GM19035 (cell line): ENCODE measurements at regions not wholly inside any gene's neighbourhood (a gene's known extent, or its start where the extent isn't known, plus 50 kb on each side); places are given as distances from the start of the nearest gene placed in this dataset.
"Not testable (repeated sequence)": the region's sequence is repeated elsewhere in the genome, so short reads cannot be mapped to it uniquely, and the experiment has no call there.

Experiments used
- ATAC-seq: cut with Tn5 transposase; IDR thresholded peaks from one replicate; pipeline ENCODE4 v1.9.1; 2021; ENCODE audit not compliant: unreplicated experiment

DNA sequence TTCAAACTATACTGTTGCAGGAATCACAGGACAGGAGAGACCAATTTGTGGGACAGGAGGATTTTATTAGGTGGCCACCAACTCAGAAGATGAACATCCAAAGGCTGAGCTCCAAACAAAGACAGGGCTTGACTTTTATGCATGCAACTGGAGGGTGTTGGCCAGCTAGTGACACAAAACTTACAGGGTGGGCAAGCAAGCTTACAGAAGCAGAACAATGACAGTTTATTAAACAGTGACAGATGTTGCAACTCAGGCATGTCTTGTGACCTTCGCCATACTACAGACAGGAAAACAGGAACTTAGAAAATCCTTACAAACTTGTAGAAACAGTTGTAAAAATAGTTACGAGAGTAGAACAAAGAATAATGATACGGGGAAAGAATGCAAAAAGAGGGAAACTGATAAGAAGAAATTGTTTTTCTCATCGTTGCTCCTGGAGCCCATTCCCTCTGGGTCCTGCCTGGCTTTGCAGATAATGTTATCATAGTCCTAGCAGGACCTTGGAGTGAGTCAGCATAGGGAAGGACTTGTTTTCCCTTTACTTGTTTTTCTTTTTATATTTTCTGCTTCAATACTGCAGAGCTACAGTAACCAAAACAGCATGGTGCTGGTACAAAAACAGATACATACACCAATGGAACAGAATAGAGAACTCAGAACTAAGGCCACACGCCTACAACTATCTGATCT, 2083.0 kb upstream of the ACO1 start:
- no peak for ATAC-seq

DNA sequence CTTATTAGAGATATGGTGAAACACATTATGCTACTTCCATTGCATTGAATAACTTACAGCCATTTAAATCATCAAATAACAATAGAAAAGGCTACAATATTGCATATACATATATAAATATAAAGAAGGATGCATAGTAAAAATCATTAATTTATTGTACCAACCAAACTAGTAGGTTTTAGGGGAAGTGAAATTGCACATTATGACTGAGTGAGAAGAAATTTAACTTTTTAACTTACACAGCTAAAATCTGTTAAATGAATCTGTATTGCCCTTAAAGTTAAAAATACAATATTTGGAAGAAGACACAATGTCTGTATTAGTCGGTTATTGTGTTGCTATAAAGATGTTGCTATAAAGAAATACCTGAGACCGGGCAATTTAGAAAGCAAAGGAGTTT, 2073.7 kb upstream of the ACO1 start:
- no peak for ATAC-seq

DNA sequence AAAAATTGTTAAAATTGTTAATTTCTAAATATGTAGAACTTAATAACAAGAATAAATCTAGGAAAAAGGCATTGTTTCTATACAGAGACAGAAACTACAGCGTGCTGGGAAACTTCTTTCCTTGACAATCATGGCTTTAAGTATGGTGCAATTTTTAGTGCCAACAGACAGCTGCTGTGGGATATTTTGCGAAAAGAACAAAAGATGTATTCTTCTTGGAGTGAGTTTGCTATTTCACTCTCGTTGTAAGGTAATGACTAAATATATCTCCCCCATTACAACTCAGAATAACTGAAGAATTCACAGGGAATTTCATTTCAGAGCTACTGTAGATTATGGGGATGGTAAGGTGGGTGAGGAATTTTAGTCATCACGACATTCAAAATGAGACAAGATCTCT, 2055.0 kb upstream of the ACO1 start:
- ATAC-seq: no peak

DNA sequence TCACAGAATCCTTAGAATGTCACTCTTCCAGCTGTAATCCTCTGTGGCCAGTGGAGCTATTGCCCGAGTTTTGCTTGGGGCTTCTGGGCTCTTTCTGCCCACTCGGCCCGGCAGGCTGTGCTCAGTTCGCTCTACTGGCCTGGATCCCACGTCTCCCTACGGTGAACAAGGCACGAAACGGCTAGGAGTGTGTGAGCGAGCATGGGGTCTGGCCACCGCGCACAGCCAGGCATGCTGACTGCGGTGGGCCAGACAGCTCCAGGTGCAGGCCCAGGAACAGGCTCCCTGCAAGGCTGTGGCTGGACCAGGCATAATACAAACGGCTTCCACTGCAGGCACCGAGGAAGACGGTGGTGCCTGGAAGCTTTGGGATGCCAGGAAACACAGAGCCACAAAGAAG, 2035.5 kb upstream of the ACO1 start:
- no peak for ATAC-seq

DNA sequence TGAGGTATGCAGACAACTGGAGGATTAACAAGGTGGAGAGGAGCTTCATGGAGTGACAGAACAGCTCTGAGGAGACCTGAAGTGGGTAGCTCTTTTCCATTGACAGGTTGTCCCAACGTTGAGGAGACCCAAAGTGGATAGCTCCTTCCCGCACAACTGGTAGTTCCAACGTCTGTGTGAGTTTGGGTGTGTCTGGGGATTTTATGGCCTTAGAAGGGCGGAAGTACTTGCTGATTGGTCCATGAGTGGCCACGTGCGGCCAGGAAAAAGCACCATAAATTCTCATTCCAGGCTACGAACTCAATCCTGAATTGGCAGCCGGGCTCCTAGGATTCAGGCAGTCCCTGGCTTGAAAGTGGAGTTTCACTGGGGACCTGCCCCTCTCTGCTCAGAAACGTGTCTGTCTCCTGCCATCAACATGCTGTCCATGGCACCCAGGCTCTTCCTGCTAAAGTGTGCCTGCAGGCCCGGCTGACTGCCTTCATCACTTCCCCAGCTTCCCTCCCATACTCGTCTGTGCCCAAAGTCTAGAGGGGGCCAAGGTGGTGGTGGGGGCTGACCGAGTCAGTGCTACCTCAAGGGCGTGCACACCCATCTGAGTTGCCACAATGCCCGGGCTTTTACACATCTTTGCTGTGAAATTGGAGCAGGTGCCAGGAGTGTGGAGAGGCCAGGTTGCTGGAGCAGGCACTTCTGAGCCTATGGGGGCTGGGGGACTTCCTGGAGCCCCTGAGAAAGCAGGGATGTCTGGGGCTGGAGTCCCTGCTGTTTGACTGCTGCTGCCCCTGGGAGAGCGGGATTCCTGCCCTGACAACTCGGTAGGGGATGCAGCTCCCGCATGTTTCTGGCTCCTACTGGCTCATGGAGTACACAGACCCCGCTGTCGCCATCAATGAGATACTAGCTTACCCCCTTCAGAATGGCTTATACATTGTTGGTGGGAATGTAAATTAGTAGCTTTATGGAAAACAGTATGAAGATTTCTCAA, 2034.6 kb upstream of the ACO1 start:
- no peak for ATAC-seq

DNA sequence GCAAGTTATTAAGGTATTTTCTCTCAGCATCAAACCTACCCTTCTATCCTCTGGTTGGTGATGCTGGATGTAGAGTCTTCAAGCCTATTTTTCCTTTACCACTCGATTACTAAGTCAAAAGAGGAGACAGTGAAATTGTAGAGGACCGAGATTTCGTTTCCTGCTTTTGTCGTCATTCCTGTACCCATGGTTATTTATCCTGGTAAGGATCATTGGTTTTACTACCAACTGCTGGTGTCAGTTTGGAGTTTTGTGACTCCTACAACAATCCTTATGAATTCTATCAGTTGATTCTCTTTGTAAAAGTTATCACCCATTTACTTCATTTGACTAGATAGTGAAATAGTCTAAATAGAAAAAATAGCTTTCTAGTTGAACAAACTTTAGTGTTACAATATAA, 2028.2 kb upstream of the ACO1 start:
- no peak for ATAC-seq

DNA sequence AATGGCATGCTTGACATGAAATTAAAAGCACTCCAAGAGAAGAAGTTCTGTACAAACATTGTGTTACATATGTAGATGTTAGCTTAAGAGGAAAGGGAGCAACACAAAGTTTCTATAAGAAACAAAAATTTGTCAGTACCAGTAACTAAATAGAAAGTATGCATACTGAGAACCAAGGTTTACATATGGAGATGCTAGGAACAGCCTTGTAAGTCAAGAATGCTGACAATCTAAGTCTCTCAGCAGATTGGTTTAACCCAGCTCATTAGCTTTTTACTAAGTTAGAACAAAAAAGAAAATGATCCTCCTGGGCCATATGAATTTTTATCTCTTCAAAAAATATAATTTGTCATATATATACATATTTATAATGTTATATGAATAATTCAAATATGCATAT, 2022.1 kb upstream of the ACO1 start:
- no peak for ATAC-seq

DNA sequence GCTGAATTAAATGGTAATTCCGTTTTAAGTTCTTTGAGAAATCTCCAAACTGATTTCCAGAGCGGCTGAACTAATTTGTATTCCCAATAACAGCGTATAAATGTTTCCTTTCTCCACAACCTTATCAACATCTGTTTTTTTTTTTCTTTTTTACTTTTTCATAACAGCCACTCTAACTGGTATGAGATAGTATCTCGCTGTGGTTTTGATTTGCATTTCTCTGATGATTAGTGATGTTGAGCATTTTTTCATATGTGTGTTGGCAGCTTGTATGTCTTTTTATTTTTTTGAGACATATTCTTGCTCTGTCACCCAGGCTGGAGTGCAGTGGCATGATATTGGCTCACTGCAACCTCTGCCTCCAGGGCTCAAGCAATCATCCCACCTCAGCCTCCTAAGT, 2018.3 kb upstream of the ACO1 start:
- not testable (repeated sequence) for ATAC-seq

DNA sequence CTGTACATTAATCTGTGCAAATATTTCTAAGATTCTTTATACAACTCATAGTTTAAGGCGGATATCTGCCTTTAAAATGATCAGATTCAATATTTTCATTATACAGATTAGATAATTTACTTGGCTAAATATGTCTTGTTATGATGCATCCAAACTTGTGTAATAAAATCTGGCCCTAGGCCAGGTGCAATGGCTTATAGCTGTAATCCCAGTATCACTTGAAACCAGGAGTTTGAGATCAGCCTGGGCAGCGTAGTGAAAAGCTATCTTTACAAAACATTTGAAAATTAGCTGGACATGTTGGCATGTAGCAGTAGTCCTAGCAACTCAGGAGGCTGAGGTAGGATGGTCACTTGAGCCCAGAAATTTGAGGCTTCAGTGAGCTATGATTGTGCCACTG, 2002.2 kb upstream of the ACO1 start:
- ATAC-seq: no peak

DNA sequence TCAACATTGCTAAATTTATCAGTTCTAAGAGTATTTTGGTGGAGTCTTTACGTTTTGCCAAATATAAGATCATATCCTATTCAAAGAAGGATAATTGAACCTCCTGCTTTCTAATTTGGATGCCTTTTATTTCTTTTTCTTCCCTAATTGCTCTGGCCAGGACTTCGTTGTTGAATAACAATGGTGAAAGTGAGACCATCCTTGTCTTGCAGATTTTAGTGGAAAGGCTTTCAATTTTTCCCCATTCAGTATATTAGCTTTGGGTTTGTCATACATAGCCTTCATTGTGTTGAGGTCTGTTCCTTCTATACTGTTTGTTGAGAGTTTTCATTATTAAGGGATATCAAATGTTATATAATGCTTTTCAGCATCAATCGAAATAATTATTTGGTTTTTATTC, 1974.2 kb upstream of the ACO1 start:
- ATAC-seq: no peak

DNA sequence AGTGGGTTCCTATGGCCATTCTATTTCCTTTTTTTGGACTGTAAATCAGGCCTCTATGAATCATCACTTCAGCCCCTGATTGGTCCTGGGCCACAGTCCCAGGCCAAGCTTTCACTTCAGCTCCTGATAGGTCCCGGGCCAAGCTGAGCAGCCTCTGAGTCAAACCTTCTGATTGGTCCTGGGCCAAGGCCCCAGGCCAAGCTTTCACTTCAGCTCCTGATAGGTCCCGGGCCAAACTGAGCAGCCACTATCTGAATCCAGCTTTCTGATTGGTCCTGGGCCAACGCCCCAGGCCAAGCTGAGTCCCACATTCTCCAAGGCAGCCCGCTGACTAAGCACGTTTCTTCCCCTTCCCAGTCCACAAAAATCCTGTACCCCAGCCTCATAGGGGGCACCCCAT, 1972.9 kb upstream of the ACO1 start:
- no peak for ATAC-seq

DNA sequence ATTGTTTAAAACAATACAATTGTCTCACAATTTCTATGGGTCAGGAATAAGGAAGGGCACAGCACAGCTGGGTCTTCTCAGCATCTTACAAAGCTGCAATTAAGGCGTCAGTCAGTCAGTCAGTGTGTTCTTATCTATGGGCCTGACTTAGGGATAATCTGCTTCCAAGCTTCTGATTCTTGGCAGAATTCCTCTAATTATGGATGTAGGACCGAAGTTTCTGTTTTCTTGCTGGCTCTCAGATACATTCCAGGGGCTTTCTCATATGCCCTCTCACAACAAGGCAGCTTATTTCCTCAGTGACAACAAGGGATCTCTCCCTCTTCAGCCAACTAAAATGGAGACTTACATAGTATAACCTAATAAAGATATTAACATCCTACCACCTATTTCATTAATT, 1925.3 kb upstream of the ACO1 start:
- no peak for ATAC-seq

DNA sequence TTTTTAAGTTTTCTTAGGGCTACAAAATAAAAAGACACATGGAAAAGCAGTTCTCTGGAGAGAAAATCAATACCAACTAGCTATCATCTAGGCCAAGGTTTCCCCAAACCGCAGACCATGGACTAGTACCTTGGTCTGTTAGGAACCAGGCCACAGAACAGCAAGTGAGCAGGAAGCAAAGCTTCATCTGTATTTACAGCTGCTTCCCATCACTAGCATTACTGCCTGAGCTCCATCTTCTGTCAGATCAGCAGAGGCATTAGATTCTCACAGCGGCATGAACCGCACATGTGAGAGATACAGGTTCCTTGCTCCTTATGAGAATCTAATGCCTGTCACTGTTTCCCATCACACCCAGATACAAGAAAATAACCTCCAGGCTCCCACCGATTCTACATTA, 1907.6 kb upstream of the ACO1 start:
- no peak for ATAC-seq

DNA sequence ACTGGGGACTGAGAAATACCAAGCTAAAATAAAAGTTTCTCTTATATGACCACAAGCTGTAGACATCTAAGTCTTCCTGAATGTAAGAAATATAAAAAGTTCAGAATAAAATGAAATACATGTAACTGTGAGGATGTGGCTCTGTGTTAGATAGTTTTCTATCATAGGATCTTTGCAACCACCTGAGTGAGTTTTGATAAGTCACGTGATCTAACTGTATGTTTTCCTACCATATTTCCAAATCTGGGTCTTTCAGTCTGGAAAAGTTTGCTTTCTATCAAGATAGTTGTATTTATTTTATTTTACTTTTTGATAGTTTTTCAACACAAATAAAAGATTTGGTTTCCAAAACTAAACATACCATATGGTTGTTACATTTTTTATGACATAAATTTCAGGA, 1905.8 kb upstream of the ACO1 start:
- no peak for ATAC-seq

DNA sequence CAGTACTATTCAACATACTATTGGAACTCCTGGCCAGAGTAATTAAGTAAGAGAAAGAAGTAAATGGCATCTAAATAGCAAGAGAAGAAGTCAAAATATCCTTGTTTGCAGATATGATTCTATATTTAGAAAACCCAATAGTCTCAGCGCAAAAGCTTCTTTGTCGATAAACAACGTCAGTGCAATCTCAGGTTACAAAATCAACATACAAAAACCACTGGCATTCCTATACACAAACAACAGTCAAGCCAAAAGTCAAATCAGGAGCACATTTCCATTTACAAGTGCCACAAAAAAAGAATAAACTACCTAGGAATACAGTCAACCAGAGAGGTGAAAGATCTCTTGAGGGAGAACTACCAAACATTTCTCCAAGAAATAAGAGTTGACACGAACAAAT, 1901.9 kb upstream of the ACO1 start:
- no peak for ATAC-seq

DNA sequence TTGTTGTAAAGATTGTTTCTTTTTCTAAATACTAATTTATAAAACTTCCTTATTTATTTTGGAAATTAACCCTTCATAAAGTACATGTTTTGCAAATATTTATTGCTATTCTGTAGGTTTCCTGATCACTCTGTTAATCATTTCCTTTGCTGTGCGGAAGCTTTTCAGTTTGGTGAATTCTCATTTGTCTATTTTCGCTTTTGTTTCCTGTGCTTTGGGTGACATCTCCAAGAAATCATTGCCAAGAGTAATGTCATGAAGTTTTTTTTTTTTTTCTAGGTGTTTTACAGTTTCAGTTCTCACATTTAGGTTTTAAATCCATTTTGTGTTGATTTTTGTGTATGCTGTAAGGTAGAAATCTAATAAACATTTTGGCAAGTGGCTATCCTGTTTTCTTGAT, 1899.8 kb upstream of the ACO1 start:
- ATAC-seq: no peak

DNA sequence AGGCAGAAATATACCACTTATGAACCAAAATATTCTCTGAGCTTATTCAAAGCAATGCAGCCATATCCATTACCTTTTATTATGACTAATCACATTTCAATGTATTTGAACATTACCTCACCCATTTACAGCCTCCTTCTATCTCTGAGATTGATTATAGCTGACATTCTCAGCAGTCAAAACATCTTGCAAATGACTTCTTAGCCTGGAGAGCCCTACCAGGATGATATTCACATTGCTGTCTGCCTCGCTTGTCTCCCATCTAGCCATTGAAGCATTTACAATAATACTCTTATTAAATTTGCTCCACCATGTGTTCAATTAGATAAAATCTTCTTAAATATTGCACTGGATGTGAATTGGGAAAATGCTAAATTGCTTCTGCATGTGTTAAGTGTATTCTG, 1879.9 kb upstream of the ACO1 start:
- no peak for ATAC-seq

DNA sequence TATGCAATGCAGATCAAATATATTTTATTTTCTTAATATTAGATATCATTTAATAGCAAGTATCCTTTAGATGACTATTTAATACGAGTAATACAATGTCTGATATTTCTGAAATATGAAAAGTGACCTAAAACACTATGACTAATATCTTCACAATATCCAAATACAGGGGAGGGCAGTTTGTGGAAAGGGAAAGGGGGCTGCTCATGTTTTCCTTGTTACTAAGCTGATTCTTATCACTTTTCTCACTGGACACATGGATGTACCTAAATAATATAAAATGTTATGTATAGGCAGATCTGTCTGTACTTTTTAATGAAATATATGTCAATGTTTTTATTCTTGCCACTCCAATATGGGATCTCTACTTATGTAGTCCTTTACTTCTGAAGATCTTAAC, 1879.1 kb upstream of the ACO1 start:
- no peak for ATAC-seq

DNA sequence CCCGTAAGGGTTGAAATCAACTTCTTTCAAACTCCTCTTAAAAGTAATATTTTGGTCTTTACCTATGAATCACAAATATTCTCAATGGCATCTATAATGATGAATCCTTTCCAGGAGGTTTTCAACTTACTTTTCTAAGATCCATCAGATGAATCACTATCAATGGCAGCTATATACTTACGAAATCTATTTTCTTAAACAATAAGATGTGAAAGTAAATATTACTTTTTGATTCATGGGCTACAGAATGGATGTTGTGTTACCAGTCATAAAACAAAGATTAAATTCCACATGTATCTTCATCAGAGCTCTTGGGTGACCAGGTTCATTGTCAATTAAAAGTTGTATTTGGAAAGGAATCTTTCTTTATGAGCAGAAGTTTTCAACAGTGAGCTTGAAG, 1877.7 kb upstream of the ACO1 start:
- ATAC-seq: no peak

DNA sequence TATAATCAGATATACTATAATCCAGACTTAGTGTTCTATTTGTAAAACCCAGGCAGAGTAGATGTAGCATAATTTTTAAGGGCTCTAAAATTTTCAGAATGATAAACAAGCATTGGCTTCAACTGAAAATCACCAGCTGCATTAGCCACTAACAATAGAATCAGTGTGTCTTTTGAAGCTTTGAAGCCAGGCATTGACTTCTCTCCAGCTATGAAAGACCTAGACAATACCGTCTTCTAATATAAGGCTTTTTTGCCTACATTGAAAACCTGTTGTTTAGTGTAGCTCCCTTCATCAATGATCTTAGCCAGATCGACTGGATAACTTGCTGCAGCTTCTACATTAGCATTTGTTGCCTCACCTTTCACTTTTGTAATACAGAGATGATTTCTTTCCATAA, 1877.3 kb upstream of the ACO1 start:
- no peak for ATAC-seq

DNA sequence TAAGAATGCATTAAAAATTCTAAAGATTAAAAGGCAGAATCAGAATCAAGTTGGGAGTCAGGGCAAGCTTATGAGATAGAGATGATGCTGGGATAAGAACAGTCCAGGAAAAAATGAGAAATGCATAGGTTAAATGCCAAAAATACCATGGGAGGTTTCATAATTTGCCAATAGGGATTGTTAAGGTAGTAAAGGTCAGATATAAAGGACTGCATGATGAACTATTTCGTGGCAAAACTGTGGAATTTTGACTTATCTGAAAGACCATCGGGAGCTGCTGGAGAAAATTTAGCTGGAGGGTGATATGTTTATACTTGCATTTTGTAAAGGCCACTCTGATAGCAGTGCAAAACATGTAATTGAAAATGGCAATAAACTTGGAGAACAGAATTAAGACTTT, 1872.8 kb upstream of the ACO1 start:
- ATAC-seq: no peak

DNA sequence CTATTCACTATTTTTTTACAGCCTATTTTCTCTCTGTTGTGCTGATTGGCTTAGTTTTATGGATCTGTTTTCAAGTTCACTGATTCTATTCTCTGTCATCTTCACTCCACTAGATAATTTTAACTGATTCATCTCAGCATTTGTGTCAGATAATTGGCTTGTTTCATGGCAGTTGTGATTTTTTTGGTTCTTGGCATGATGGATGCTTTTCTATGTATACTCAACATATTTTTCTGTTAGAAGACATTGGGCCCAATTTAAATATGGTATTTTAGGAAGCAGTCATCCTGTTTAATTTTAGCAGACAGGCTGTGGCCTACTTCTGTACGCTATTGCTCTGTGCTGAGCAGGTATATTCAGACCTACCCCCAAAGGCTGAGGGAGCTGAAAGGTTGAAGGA, 1865.3 kb upstream of the ACO1 start:
- ATAC-seq: no peak
